ENCODE measurements at regions not wholly inside any gene's neighbourhood (a gene's known extent, or its start where the extent isn't known, plus 50 kb on each side); places are given as distances from the start of the nearest gene placed in this dataset.

GRCh38 chr5:74037321-74037720 lies 411.3 kb downstream of the ARHGEF28 start (continued):
- TF ChIP-seq CTCF (IDR thresholded peaks at IDR 0.05 in 2 of 3, conservative IDR thresholded peaks at IDR 0.05 in 1 of 3; ENCODE audit: borderline replicate concordance in 1 of 3, insufficient read depth in 1 of 3, low read depth in 2 of 3, low read length in 2 of 3) (no peak), SRF (IDR thresholded peaks at IDR 0.05; ENCODE audit: low read depth) (no peak), SIN3A (IDR thresholded peaks at IDR 0.05; ENCODE audit: low read depth) (no peak), ELF1 (IDR thresholded peaks at IDR 0.05; ENCODE audit: borderline replicate concordance, low read depth) (no peak)

GRCh38 chr5:74035521-74035937 lies 409.5 kb downstream of the ARHGEF28 start:
- ChIA-PET RAD21 (ENCODE audit: low non-redundant PET in 1 of 2, low total read pairs in 2 of 2, uncharacterized antibody in 2 of 2, unreplicated experiment in 2 of 2) (no interaction called here), POLR2A (no interaction called here), CTCF (interaction anchor here (1.0 to 1.4 kb wide), 2 partner anchors 9 to 607 kb away, joined by 3 to 4 read pairs; no protein-coding TSS in a partner anchor)
- Histone ChIP-seq H3K9me2 (ENCODE audit: insufficient read depth) (no peaks in the 10 kb centered on the region), H4K20me1 (ENCODE audit: insufficient read depth) (no peaks in the 10 kb centered on the region), H3K4me3 (replicated peaks in 1 of 2; ENCODE audit: low read depth in 1 of 2, low read length in 2 of 2) (no peak overlapping the region), H2AFZ (ENCODE audit: low read depth, low read length, poor library complexity, severe bottlenecking) (peak overlapping the region; percentile 90), H3K4me1 (ENCODE audit: control insufficient read depth in 1 of 2, insufficient read depth in 2 of 2, low read length in 2 of 2) (peaks cover 23% of the 10 kb centered on the region in 2 experiments), H3K36me3 (ENCODE audit: control insufficient read depth in 1 of 2, insufficient read depth in 2 of 2, low read length in 2 of 2) (no peaks in the 10 kb centered on the region), H3K27ac (ENCODE audit: low read depth, low read length) (no peak overlapping the region), H3K9me3 (ENCODE audit: control insufficient read depth in 1 of 2, insufficient read depth in 1 of 2, low read depth in 1 of 2, low read length in 2 of 2) (no peaks in the 10 kb centered on the region), H3K4me2 (ENCODE audit: low read length) (peak overlapping the region; percentile 53), H3K27me3 (ENCODE audit: insufficient read depth, low read length) (0 out of 2 replicates have a peak, but pooled peaks cover 3% of the 10 kb centered on the region), H3K79me2 (ENCODE audit: insufficient read depth, low read length) (no peaks in the 10 kb centered on the region), H3K9ac (ENCODE audit: low read length) (no peak overlapping the region)
- intact Hi-C loops (cut with micrococcal nuclease): loop anchor here (1.0 to 2.0 kb wide), 2 partner anchors 605 to 613 kb away; partner anchors contain the start of gene ENC1
- DNase-seq (ENCODE audit: low read depth, low spot score) (peak; percentile 36), ATAC-seq (peak; percentile 84)
- TF ChIP-seq RAD21 (IDR thresholded peaks at IDR 0.05; ENCODE audit: low read depth) (peak; percentile 79), CBX3 (IDR thresholded peaks at IDR 0.05; ENCODE audit: low read depth) (peak; percentile 33; the same call in 1 of the 2 replicates), CTCF (IDR thresholded peaks at IDR 0.05 in 2 of 3, conservative IDR thresholded peaks at IDR 0.05 in 1 of 3; ENCODE audit: borderline replicate concordance in 1 of 3, insufficient read depth in 1 of 3, low read depth in 2 of 3, low read length in 2 of 3) (peak; percentile 46 to 53 (median 51); a peak in 5 of 6 replicates), ZBTB33 (IDR thresholded peaks at IDR 0.05; ENCODE audit: extremely low read depth, insufficient replicate concordance, low read length) (no peak), TCF7L2 (IDR thresholded peaks at IDR 0.05; ENCODE audit: borderline replicate concordance, extremely low read depth, insufficient read depth, insufficient read length) (peak; percentile 39), ATF3 (IDR thresholded peaks at IDR 0.05) (no peak), ELF1 (IDR thresholded peaks at IDR 0.05; ENCODE audit: borderline replicate concordance, low read depth) (0 out of 2 replicates have a peak, but pooled peaks have one; percentile 18), ZFX (IDR thresholded peaks at IDR 0.05) (no peak), YY1 (IDR thresholded peaks at IDR 0.05; ENCODE audit: extremely low read depth, insufficient replicate concordance, low read depth, low read length) (peak; percentile 46)
- no TSS peak for BruUV-seq (replicated peaks)
